ENCODE measurements at regions not wholly inside any gene's neighbourhood (a gene's known extent, or its start where the extent isn't known, plus 50 kb on each side); places are given as distances from the start of the nearest gene placed in this dataset.

GRCh38 chr9:38131729-38132128 lies 62.7 kb upstream of the SHB start:
- TF ChIP-seq POLR2AphosphoS5 (IDR thresholded peaks at IDR 0.05) (no peak), CTCF (IDR thresholded peaks at IDR 0.05) (no peak), POLR2A (IDR thresholded peaks at IDR 0.05; ENCODE audit: low read depth) (no peak), EP300 (IDR thresholded peaks at IDR 0.05) (no peak)
